Spleen (tissue), 7 donors: ENCODE measurements at regions not wholly inside any gene's neighbourhood (a gene's known extent, or its start where the extent isn't known, plus 50 kb on each side); places are given as distances from the start of the nearest gene placed in this dataset.

ENCODE experiments used
- CTCF ChIP-seq, 11 experiments: fragments of 200-600 bp in 7 of 11; fragments of 450-650 bp in 4 of 11; sonication (generic) in 4 of 11; IDR thresholded peaks in 8 of 11; conservative IDR thresholded peaks in 3 of 11; 1 replicate in 7 of 11; 2 replicates in 4 of 11; pipeline versions ENCODE4 v1.4.0 to v1.8.0; 2016 to 2021; ENCODE audit warnings: antibody characterized with exemption in 11 of 11, inconsistent platforms in 4 of 11, mild to moderate bottlenecking in 1 of 11
- POLR2A ChIP-seq, 3 donors: fragments of 450-650 bp; IDR thresholded peaks; one replicate each; pipeline ENCODE4 v1.5.1; 2017; ENCODE audit warnings: antibody characterized with exemption in 3 of 3, mild to moderate bottlenecking in 1 of 3
- donor health status: DM: no; HTN: no; CAD: no; lungs with moderate emphysema.
- donor health status: DM: no; HTN: no; CAD: no.
- donor health status: DM: no; HTN: no; CAD: no.

GRCh38 chr5:106690585-106690984, 980.2 kb downstream of the EFNA5 start:
- no peak for TF ChIP-seq CTCF (IDR thresholded peaks at IDR 0.05 in 8 of 11, conservative IDR thresholded peaks at IDR 0.05 in 3 of 11)
- no peak for TF ChIP-seq POLR2A (IDR thresholded peaks at IDR 0.05)
